GM10266 (cell line): ENCODE measurements at regions not wholly inside any gene's neighbourhood (a gene's known extent, or its start where the extent isn't known, plus 50 kb on each side); places are given as distances from the start of the nearest gene placed in this dataset.

Experiments
- DNase-seq: peaks from one replicate; pipeline ENCODE4 v3.0.0; 2012; ENCODE audit errors: extremely low spot score
- CTCF ChIP-seq: IDR thresholded peaks from 2 replicates; pipeline ENCODE4 v1.5.1; 2012; ENCODE audit warnings: mild to moderate bottlenecking, low read depth; ENCODE audit not compliant: control insufficient read depth, insufficient read depth; ENCODE audit errors: missing control alignments

- no peak for TF ChIP-seq CTCF
Observed at GRCh38 chr5:117794847-117795246, 1193.5 kb downstream of the DTWD2 start.

GRCh38 chr5:117793963-117794362, 1194.4 kb downstream of the DTWD2 start:
- no peak for DNase-seq
- no peak for TF ChIP-seq CTCF

More at GRCh38 chr5:117794847-117795246, 1193.5 kb downstream of the DTWD2 start:
- no peak for DNase-seq

- no peak for DNase-seq
- TF ChIP-seq CTCF, result no peak
Observed at GRCh38 chr5:117792476-117792875, 1195.9 kb downstream of the DTWD2 start.

GRCh38 chr5:117788596-117788995, 1199.8 kb downstream of the DTWD2 start:
- no peak for DNase-seq
- no peak for TF ChIP-seq CTCF

GRCh38 chr5:117779171-117779570, 1204.5 kb upstream of the SEMA6A start:
- DNase-seq, result no peak
- TF ChIP-seq CTCF, result no peak

- DNase-seq, result no peak
- no peak for TF ChIP-seq CTCF
Observed at GRCh38 chr5:117776977-117777376, 1202.4 kb upstream of the SEMA6A start.

GRCh38 chr5:117769877-117770276, 1195.3 kb upstream of the SEMA6A start:
- TF ChIP-seq CTCF, result no peak
- DNase-seq, result no peak

- DNase-seq, result no peak
- TF ChIP-seq CTCF, result no peak
Observed at GRCh38 chr5:117763271-117763670, 1188.6 kb upstream of the SEMA6A start.
